GM18907 (cell line): ENCODE measurements at regions not wholly inside any gene's neighbourhood (a gene's known extent, or its start where the extent isn't known, plus 50 kb on each side); places are given as distances from the start of the nearest gene placed in this dataset.

Source experiments
- ATAC-seq: cut with Tn5 transposase; IDR thresholded peaks from one replicate; pipeline ENCODE4 v1.9.1; 2021; ENCODE audit warnings: mild to moderate bottlenecking, moderate library complexity; ENCODE audit not compliant: unreplicated experiment

DNA sequence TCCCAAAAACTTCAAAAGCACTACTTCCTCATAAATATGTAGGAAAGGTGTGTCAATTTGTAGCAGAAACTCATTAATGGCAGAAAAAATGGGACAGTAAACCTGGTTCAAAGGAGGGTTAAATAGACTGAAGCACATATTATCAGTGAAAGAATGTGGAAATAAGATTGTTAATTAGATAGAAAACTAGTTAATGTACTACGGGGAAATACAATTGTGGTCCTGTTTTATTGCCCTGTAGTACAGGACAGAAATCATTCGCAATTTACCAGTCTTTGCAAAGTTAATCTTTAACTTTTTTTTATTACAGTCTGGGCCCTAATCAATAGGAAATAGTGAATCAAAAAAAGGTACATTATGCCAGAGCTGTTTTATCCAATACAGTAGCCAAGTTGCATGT is 82.0 kb upstream of the PAK5 start:
- no peak for ATAC-seq

DNA sequence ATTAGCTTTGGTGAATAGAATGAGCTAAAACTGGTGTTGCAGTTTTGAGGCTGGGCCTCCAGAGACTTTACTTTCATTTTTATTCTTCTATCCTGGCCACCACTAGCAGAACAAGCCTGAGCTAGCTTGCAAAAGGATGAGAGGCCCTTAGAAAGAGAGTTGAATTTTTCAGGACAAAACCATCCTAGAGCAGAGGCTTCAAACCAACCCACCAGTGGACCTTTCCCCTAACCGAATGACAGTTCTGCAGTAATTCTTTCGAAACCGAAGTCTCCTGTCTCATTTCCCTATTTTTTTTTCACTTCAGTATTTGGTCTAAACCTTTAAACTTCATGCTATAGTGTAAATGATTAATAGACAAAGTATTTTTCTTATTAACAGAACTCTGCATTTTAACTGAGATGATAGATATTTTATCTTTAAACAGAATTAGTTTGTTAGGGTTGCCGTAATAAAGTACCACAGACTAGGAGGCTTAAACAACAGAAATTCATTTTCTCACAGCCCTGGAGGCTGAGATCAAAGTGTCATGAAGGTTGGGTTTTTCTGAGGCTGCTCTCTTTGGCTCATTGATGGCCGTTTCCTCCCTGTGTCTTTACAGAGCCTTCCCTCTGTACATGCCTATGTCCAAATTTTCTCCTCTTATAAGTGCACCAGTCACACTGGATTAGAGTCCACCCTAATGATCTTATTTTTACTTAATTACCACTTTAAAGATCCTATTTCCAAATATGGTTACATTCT is 80.6 kb upstream of the PAK5 start:
- peak; percentile 96 for ATAC-seq

DNA sequence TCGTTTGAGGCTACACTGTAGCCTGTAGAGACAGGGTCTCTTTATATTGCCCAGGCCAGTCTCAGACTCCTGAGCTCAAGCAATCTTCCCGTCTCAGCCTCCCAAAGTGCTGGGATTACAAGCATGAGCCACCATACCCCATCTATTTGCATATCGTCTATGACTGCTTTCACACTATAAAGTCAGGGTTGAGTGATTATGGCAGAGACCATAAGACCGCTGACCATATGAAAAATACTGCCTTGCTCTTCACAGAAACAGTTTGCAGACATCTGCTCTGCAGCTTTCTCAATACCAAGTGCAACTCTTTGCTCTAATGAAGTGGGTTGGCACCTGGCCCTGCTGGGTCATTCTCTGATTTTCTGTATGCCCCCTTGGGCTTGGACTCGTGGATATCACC is 79.5 kb upstream of the PAK5 start:
- ATAC-seq = no peak

DNA sequence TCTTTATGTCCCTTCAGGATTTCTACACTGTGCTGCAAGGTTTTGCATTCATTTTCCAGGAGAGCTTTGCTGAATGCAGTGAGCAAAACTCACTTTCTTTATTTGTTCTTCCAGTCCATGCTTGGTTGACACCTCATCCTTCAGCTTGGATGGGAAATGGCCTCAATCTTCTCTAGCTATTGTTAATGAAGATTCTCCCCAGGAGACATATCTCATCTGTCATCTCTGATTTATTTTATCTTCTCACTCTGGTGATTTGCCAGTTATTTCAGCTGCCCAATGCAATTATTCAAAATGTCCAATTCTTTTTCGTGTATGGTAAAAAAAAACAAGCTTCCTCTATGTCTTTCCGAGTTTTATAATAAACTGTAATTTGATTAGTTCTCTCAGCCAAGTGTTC is 77.9 kb upstream of the PAK5 start:
- ATAC-seq = no peak

DNA sequence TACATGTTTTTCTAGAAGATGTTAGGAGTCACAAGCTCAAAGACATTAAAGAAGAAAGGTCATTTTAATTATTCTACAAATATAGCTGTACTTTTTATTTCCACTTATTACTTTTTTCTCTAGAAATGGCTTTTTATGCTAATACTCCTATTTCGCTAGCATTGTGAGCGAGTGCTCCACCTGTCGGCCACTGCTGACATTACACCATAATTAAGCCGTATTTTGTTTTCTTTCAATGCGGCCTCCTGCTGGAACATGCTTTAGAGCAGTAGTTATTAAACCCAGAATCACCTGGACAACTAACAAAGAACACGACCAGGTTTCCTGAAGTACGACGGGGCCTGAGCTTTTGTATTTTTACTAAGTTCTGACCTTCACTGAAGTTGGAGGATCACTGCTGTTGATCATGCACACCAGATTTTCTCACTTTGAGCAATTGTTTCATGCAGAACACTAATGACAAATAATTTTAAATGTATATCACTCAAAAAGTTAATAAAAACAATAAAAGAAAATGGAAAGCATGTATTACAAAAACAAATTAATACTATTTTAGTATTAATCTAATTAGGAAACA is 74.1 kb upstream of the PAK5 start:
- ATAC-seq = peak; percentile 85

DNA sequence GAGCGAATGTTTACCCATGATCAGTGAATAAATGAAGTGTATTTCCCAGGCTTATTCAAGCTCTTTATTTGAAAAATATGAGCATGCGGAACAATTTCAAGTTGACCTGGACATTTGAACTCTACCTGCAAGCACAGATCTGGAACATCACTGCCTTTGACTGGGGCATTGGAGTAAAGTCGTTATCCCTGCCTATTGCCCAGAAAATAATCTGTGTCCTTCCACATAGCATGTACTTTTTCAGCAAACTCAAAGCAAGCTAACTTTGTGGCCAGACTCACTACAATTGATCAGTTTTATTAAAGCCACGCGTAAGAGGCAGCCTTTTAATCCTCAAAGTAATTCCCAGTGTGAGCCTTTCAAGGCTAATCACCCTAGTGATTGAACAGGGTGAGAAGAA is 73.4 kb upstream of the PAK5 start:
- ATAC-seq = no peak

DNA sequence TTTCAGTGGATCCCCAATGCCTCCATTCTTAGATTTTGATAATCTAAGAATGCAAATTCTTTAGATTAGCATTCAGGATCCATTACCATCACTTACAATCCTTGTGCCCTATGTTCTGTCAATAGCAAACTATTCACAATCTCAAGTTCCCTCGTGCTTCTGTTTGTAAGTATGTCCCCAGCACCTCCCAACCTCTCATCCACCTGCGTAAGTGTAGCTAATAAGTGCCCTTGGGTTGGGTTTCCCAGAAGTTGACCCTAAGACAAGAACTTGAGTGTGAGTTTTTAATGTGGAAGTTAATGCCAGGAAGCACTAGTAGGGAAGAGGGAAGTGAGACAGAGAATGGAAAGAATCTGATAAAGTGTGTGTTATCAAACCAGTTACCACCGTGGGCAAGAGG is 72.6 kb upstream of the PAK5 start:
- ATAC-seq = no peak

DNA sequence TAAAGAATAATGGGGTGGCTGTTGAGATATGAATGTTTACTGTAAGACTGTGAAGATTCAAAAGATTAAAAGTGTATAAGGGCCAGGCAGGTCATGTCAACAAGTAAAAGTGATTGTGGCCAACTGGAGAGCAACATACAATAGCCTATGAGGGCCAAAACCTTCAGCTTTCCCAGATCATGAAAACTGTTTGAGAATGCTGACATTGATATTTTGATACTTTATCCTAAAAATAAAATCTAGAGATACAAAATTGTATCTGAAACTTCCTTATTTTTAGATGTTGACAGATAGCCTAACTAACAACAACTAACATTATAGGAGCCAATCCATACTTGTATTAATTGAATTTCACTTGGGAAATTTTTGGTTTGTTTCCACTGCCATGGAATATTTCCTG is 70.3 kb upstream of the PAK5 start:
- ATAC-seq = no peak

DNA sequence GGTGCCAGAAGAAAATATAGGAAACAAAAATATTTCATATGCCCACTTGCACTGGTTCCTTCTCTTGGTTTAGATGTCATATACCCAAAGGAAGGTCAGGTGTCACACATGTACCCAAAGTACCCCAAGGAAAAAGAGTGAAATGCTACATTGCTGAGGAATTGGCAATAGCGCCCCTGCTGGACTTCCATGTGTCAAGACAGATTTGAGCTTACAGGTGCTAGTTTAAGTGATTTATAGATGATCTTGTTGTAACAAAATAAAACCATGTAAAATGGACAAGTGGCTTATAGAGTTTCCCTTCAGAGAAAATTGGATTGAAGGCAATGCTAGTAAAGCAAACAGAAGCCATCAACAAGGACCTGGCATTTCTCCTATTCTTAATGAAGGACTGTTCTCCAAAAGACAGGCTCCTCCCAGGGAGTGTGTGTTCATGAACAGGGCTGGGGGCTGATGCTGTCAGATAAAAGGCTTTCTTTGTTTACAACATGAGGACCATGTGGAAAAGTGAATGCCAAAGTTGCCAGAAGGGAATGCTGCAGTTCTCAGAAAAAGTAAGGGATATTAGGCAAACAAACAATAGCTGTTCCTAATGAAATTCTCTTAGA is 64.3 kb upstream of the PAK5 start:
- no peak for ATAC-seq

DNA sequence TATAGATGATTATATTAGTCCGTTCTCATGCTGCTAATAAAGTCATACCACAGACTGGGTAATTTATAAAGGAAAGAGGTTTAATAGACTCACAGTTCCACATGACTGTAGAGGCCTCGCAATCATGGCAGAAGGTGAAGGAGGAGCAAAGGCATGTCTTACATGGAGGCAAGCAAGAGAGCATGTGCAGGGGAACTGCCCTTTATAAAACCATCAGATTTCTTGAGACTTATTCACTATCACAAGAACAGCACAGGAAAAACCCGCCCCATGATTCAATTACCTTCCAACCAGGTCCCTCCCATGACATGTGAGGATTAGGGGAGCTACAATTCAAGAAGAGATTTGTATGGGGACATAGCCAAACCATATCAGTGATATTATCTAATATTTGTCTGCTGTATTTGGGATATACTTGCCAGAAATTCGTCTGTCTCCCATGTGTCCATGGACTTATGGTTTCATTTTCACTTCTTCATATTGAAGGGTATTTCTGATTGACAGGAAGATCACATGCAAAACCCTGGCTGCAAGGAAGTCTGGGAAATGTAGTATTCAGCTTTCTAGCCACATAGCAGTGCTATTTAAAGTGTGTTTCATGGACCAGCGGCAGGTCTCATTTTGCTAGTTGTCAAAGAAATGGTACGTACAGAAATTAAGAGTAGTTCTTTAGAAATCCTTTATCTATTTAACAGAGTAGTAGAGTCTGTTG is 50.5 kb upstream of the PAK5 start:
- ATAC-seq = no peak
